Type B pancreatic cell (in vitro differentiated cells): ENCODE measurements at regions not wholly inside any gene's neighbourhood (a gene's known extent, or its start where the extent isn't known, plus 50 kb on each side); places are given as distances from the start of the nearest gene placed in this dataset.

Experiments
- DNase-seq: peaks from one replicate; pipeline ENCODE4 v3.0.0; 2021; ENCODE audit warnings: mixed read lengths; ENCODE audit not compliant: unreplicated experiment; ENCODE audit errors: extremely low spot score
- H3K27ac Mint-ChIP-seq: 2 replicates; pipeline ENCODE4 v1.8.0; 2021; ENCODE audit warnings: mild to moderate bottlenecking, mixed read lengths
- H3K27me3 Mint-ChIP-seq: 2 replicates; pipeline ENCODE4 v1.8.0; 2021; ENCODE audit warnings: mixed read lengths
- H3K36me3 Mint-ChIP-seq: 2 replicates; pipeline ENCODE4 v1.8.0; 2021; ENCODE audit warnings: mixed read lengths
- H3K4me1 Mint-ChIP-seq: one replicate; pipeline ENCODE4 v1.8.0; 2021; ENCODE audit warnings: mixed read lengths; ENCODE audit not compliant: unreplicated experiment
- H3K4me3 Mint-ChIP-seq: 2 replicates; pipeline ENCODE4 v1.8.0; 2021; ENCODE audit warnings: mild to moderate bottlenecking, mixed read lengths
- H3K9me3 Mint-ChIP-seq: 2 replicates; pipeline ENCODE4 v1.8.0; 2021; ENCODE audit warnings: mixed read lengths
- CTCF ChIP-seq: fragments of 200-600 bp; sonication (generic); conservative IDR thresholded peaks from 2 replicates; pipeline ENCODE4 v1.5.0; 2021; ENCODE audit warnings: antibody characterized with exemption, mild to moderate bottlenecking

GRCh38 chr18:61281431-61281830 lies 51.8 kb upstream of the CDH20 start:
- no peak for TF ChIP-seq CTCF
- DNase-seq = no peak
- no peaks in the 10 kb centered on the region for H3K9me3 Mint-ChIP-seq
- H3K27ac Mint-ChIP-seq = no peak overlapping the region
- H3K36me3 Mint-ChIP-seq = no peaks in the 10 kb centered on the region
- no peak overlapping the region for H3K4me3 Mint-ChIP-seq
- no peaks in the 10 kb centered on the region for H3K27me3 Mint-ChIP-seq
- no peaks in the 10 kb centered on the region for H3K4me1 Mint-ChIP-seq

GRCh38 chr18:61282926-61283325 lies 50.3 kb upstream of the CDH20 start:
- TF ChIP-seq CTCF = no peak
- H3K27me3 Mint-ChIP-seq = no peaks in the 10 kb centered on the region
- H3K4me3 Mint-ChIP-seq = no peak overlapping the region
- no peaks in the 10 kb centered on the region for H3K36me3 Mint-ChIP-seq
- H3K9me3 Mint-ChIP-seq = no peaks in the 10 kb centered on the region
- DNase-seq = no peak
- no peak overlapping the region for H3K27ac Mint-ChIP-seq
- no peaks in the 10 kb centered on the region for H3K4me1 Mint-ChIP-seq
